GM19328 (cell line): ENCODE measurements at regions not wholly inside any gene's neighbourhood (a gene's known extent, or its start where the extent isn't known, plus 50 kb on each side); places are given as distances from the start of the nearest gene placed in this dataset.

Experiments used
- ATAC-seq: cut with Tn5 transposase; IDR thresholded peaks from one replicate; pipeline ENCODE4 v1.9.1; 2021; ENCODE audit warnings: mild to moderate bottlenecking, moderate library complexity; ENCODE audit not compliant: unreplicated experiment

DNA sequence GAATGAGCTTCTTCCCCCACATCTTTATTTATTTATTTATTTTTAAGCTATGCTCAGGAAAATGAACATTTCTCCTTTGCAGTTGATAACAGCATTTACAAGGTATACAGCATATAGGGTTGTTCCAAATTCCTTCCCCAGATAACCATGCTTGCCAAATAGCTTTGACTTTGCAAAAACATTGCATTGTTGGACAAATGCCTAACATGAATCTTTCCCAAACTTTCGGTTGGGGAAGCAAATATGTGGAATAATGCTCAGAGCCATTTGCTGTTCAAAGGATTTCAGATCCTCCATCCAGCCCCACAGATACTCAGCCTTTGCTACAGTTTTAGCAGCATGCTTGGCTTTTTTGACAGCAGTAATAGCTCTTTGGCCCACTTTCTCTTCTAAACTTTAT lies 127.2 kb upstream of the AGA start:
- no peak for ATAC-seq

DNA sequence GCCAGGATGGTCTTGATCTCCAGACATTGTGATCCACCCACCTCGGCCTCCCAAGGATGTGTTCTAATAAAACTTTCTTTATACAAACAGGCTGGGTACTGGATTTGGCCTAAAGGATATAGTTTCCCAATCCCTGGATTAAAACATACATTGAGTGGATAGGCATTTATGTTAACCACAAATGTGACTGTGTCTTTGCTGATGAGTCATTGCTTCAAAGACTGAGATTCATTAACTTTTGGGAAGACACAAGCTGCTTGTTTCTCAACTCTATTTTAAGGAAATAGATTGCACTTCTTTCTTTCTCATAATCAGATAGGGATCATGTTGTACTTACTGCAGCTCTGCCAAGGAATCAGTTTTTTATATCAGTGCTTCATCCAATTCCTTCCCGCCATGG lies 131.3 kb upstream of the AGA start:
- no peak for ATAC-seq

DNA sequence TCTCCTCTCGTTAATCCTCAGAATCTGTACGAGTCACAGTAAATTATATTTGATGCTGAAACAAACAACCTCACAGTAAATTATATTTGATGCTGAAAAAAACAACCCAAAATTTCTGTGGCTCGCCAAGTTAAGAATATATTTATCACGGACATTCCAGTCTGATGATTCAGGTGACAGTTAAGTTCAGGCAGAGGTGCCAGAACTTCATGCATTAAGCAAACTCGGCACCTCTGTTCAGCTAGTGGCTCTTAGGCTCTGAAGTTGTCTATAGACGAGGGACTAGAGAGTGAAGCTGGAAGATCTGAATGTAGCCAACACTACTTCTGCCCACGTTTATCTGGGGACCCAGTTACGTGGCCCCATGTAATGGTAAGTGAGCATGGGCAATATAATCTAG lies 132.2 kb upstream of the AGA start:
- no peak for ATAC-seq

DNA sequence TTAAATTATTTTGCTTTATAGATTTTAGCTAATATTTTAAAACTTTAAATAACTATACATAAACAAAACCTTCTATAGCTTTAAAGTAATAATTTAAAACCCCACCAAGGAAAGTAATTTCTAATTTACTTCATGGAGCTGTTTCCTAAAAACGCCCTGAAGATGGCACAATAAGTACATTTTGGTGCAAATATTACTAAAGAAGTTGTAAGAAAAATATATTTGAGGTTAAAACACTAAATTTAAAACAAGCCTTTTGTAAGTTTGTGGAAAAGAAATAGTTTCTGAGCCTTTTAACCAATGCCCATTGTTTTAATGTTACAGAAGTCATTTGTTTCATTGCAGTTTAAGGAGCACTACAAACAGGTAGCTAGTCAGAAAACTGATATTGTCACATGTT lies 137.4 kb upstream of the AGA start:
- no peak for ATAC-seq

DNA sequence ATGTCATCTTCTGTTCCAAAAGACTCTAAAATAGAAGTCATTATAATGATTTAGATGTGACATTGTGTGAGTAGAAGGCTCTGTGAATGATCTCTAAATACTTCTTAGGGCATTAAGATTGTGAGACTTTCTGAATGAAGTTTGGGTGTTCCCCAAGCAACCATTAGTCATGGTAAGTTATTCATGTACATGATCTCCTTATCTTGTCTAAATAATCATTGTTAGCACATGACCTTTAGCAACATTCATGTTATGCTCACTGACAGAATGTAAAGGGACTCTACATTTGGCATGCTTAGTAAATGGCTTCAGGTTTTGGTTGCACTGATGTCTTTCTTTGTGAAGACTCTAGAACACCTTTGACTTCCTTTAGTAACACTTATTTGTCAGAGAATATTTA lies 140.8 kb upstream of the AGA start:
- ATAC-seq: no peak

DNA sequence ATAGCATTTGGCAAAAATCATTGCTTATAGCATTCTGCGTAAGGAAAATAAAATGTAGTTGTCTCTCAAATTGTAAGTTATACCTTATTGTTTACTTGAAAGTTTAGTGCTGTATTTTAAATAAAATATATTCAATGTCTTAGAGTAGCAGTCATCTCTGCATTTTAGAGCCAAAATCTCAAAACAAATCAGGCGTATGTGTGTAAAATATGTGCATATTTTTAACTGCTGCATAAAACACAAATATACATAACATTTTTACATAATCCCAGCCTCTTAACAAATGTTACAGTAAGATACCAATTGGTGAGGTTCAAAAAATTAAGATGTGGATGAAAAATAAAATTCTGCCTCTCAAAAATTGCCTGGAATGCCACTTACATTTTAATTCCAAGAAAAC lies 145.8 kb upstream of the AGA start:
- no peak for ATAC-seq

DNA sequence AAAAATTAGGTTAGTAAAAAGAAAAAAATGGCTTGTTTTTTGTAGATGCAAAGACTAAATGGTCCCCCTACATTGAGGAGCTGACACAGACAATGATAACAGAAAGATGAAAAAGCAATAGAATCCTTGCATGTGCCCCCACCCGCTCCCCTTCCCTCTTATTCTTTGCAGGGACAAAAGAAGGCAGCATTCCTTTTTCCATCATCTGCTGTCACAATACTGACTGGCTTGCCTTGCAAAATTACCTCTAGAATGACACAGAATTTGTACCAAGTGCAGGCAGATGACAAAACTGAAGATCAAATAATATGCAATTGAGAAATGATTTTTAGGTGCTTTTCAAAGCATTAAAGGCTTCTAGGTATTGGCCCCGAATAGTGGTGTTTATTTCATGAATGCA lies 153.1 kb upstream of the AGA start:
- no peak for ATAC-seq

DNA sequence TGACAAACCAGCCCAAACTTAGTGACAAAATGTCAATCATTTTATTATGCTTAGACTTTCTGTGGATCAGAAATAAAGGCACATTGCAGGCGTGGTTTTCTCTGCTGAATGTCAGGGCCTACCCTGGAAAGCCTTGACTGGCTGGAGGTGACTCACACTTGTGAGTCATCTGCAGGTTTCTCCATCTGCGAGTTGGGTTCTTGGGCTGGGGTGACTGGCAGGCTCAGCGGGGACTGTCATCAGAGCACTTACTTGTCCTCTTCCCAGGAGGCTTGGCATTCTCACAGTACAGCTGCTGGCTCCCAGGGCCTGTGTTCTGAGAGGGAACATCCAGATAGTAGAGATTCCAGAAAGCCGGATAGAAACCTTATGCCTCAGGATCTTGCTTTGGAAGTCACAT lies 153.8 kb upstream of the AGA start:
- ATAC-seq: no peak

DNA sequence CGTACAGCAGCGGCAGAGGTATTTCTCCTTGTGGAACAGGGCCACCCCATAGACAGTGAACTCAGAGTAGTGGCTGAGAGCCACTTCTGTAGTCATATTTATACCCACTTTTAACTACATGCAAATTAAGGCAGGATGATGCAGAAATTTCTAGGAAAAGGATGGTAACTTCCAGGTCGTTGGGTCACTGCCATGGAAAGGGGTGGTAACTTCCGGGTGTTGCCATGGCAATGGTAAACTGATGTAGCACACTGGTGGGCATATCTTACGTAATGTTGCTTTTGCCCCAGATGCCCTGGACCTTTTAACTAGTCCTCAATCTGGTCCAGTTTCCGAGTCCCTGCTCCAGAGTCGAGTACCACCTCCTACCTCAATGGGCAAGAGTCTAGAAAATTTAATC lies 154.8 kb upstream of the AGA start:
- ATAC-seq: no peak

DNA sequence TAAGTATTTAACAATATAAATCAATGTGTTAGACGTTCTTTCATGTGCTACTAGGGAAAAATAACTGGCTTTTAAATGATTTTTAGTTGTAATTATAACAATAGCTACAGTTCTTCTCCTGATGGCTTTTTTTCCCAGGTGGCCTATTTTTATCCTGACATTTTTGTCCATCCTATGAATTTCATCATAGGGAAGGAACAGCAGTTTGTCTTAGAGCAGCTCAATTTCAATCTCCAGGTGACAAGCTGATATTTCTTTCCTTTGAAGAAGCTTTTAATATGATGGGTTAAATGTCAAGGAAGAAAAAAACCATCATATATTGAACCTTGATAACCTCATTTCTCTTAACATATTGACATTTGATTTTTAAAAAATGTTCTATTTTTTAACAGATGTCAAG lies 163.0 kb upstream of the AGA start:
- no peak for ATAC-seq

DNA sequence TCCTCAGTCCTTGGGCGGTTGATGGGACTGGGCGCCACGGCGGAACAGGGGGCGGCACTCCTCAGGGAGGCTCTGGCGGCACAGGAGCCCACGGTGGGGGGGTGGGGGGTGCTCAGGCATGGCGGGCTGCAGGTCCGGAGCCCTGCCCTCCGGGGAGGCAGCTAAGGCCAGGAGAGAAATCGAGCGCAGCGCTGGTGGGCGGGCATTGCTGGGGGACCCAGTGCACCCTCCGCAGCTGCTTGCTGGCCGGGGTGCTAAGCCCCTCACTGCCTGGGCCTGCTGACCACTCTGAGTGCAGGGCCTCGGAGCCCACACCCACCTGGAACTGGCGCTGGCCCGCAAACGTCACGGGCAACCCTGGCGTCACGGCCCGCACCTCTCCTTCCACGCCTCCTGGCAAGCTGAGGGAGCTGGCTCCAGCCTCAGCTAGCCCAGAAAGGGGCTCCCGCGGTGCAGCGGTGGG lies 164.9 kb upstream of the AGA start:
- no peak for ATAC-seq

DNA sequence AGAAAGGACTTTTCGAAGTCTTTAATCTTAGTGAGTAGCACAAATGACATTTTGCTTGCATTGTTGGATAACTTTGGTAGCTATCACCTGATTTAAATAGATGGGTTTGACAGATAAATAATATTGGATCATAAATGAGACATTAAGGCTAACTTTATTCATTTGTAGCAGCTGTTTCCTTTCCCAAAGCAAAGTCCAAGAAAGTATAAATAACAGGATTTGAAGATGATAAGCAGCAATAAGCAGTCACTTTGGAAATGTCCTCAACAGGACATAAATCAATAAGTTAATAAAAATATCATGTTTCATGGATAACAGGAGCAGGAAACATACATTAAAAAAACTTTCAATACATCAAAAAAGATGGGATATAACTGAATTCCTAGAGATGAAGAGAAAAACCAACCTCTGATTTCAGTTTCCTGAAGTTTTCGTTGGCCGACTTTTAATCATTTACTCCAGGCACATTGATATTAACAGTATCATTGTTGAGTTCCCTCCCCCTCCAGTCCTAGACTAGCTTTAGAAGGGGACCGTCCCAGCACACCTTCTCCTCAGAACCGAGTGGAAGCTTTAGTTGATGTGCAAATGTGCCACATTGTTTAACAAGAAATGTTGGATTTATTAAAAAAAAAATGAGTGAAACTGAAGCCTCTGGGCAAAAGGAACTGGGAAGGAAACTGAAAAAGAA lies 169.9 kb upstream of the AGA start:
- no peak for ATAC-seq

DNA sequence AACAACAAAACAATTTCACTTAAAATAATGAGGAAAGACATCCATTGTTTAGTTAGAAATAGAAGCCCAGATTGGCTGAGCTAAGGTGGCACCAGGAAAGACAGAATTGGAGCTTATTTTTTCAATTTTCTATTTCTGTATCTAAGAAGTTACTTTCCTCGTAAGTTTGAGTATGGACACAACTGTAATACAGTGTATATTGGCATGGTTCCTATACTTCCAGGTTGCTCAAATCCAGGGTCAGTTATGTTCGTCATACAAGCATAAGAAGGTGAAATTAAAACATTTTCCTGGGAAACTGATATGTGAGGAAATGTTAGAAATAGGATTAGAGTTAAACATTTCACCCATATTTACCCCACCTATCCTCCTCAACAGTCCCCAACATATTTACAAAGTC lies 170.4 kb upstream of the AGA start:
- ATAC-seq: no peak

DNA sequence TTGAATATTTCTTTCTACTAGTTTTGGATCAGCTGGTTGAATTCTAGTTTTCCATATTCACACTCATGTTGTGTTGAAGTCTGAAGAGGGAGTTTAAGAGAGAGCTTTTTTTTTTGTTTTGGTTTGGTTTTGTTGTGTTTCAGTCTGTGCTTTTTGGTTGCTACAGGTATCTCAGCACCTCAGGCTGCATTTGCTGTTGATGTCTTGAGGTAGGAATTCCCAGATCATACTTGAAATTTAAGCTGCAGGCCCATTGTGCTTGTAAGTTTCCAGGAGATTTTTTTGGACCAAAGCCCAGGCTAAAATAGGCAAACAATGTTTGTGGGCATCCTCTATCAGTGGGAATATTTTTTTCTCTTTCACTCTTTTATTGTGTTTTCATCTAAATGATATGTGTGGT lies 190.2 kb upstream of the AGA start:
- no peak for ATAC-seq

DNA sequence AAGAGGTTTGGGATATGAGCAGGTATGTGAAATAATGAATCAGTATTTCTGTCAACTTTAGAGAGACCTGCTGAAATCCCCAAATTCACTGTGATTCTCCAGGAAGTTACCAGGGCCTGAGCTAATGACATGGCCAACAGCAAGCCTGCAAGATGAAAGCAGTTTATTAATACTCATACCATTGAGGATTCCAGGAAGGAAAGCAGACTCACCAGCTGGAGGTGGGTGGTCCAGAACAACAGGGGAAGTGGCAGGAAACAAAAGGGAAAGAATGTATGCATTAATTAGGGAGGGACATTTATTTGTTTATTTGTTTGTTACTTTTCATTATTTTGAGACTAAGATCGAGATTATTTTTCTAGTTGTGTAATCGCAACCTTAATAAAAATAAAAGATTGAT lies 196.6 kb upstream of the AGA start:
- ATAC-seq: no peak

DNA sequence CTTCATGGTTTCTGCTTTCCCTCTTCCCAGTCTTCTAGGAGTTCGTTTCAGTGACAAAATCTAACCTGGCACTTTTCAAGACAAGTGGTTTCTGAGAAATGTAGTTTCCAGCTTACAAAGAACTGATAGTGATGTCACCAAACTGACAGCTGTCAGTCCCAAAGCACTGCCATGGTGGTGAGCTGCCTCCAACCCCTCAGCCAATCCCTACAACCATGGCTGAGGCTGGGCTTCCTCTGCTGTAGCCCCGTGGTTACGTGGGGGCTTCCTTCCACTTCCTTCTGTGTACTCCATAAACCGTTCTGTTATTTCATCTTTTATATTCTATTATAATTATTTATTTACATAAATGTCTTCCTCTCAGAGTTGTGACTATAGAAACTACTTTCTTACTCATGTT lies 198.6 kb upstream of the AGA start:
- ATAC-seq: no peak

DNA sequence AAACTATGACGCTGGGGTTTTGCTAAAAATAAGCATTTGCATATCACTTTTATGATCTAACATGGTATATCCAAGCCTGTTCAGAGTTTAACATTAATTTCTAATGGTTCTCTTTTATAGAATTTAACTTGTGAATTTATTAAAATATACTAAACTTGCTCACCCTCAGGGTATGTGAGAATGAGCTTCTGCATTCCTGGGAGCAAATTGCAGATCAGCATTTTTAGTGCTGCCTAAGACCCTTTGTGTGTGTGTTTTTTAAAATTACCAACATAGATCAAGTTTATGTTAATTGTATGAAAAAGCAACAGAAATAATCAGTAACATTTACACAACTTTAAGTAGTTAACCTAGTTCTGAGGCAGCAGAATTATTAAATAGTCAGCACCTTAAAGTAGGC lies 218.0 kb upstream of the AGA start:
- no peak for ATAC-seq

DNA sequence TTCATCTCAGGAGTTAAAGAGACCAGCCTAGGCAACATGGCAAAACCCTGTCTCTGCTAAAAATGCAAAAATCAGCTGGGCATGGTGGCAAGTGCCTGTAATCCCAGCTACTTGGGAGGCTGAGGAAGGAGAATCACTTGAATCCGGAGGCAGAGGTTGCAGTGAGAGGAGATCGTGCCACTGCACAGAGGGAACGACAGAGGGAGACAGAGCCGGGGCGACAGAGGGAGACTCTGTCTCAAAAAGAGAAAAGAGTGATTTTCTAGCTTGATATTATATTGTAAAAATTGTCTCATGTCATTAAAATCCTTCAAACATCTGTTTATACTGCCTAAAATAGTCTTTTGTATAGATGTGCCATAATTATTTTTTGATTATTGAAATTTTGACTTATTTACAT lies 225.4 kb upstream of the AGA start:
- no peak for ATAC-seq

DNA sequence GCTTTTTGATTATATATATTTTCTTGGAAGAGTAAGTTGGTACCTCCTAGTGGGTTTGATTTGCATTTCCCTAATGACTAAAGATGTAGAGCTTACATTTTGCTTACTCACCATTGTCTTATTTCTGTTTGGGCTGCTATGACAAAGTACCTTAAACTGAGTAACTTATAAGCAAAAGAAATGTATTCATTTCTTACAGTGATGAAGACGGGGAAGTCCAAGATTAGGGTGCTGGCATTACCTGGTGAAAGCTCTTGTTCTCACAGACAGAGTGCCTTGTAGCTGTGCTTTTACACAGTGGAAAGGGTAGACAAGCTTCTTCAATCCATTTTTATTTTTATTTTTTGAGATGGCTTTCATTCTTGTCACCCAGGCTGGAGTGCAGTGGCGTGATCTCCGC lies 229.2 kb upstream of the AGA start:
- no peak for ATAC-seq

DNA sequence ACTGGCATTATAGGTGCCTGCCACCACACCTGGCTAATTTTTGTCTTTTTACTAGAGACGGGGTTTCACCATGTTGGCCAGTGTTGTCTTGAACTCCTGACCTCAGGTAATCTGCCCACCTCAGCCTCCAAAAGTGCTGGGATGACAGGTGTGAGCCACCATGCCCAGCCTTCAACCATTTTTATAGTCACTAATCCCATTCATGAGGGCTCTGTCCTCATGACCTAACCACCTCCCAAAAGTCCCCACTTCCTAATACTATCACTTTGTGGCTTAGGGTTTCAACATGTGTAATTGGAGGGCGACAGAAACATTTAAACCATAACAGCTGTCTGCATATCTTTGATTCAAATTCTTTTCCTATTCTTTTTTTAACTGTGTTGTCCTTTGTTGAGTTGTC lies 229.6 kb upstream of the AGA start:
- no peak for ATAC-seq

DNA sequence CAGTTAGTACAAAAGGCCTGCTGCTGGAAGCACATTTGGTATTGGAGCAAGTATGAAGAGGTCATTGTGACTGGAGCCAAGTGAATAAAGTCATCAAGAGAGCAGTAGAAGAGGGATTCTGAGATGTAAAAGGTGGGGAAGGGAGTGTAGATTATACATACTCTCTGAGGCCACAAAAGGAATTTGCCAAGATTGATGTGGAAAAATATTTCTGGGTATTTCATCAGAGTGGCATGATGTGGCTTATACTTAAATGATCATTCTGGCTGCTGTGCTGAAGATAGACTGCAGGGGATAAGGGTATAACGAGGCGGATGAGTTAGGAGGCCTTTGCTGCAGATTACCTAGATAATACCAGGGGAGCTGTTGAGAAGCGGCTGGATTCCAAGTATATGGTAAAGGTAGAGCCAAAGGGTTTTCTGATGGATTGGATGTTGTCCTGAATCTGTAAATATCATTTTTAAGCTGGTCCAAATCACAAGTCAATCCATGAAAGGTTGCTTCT lies 231.8 kb upstream of the AGA start:
- no peak for ATAC-seq

DNA sequence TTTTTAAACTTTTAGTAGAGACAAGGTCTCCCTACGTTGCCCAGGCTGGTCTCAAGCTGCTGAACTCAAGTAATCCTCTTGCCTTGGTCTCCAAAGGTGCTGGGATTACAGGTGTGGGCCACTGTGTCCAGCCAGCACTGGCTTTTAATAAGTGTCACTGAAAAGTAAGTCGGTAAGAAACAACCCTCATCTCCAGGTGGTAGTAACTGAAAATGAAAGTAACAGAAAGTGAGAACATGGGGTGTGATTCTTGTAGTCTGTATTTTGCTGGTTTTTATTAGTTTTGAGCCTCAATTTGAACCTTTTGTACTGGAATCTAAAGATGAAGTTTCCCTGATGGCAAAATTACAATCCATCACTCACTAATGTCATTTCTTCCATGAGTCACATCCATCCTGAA lies 238.1 kb upstream of the AGA start:
- ATAC-seq: no peak

DNA sequence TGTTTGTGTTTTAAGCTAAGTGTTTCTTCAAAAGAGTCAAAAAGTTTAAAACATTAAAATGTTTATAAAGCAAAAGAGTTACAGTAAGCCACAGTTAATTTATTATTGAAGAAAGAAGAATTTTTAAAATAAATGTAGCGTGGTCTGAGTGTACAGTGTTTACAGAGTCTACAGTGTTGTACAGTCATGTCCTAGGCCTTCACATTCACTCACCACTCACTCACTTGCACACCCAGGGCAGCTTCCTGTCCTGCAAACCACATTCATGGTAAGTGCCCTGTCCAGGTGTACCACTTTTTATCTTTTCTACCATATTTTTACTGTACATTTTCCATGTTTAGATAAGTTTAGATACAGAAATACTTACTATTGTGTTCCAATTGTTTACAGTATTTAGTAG lies 239.7 kb upstream of the AGA start:
- ATAC-seq: no peak
